ENCODE measurements at regions not wholly inside any gene's neighbourhood (a gene's known extent, or its start where the extent isn't known, plus 50 kb on each side); places are given as distances from the start of the nearest gene placed in this dataset.

GRCh38 chr5:166031926-166032325 is 2259.5 kb upstream of the WWC1 start:
- DNase-seq, result no peak

DNA sequence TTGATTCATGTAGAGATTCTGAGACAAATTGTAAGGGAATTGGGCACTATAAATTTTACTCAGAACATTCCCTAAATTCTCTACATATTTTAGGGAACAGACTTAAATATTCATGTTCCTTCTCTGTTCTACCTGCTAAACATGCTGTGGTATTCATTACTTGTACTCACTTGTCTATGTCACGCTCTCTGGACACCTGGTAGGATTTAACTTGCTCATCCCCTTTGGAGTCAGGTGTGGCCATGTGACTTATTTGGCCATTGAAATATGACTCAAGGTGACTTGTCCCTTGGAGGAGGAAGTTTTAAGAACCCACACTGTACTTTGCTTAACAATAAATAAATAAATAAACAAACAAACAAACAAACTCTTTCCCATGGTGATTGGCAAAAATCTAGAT is 2258.8 kb upstream of the WWC1 start:
- no peak for DNase-seq

GRCh38 chr5:166045961-166046360 is 2245.5 kb upstream of the WWC1 start:
- DNase-seq, result no peak

DNA sequence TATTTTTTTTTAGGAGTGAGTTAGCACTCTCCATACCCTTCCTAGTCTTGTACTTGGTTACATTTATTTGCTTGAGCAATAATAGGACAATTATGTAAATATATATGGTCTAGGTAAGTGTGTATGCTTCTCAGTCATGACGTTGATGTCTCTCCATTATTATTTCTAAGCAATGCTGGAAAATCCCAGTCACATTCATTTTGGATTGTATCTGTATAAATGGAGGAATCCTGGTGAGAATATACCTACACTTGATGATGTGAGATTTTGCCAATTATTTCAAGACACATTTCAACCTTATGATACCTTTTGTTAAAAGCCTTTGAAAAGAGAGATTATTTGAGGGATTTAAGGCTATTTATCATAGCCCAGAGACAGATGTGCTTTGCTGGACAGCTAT is 2244.5 kb upstream of the WWC1 start:
- DNase-seq, result no peak

DNA sequence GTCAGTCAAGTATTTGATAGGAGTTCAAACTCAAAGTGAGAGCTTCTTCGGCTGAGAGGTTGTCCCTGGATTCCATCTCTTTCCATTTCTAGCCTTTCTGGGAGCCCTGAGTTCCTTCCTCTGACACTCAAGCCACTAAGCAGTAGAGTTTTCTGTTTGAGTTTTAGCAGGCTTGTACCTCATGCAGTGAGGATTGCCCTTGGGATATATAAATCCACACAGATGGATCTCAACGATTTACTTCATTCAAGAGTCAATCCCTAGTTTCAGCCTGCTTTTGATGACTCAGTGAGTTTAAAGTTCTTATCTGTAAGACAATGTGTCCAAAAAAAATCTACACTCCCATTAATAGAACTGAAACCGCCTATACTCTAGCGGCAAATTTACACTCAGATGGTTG is 2240.9 kb upstream of the WWC1 start:
- DNase-seq, result no peak

- no peak for DNase-seq
These were observed 2232.8 kb upstream of the WWC1 start for GRCh38 chr5:166058660-166059059.

DNA sequence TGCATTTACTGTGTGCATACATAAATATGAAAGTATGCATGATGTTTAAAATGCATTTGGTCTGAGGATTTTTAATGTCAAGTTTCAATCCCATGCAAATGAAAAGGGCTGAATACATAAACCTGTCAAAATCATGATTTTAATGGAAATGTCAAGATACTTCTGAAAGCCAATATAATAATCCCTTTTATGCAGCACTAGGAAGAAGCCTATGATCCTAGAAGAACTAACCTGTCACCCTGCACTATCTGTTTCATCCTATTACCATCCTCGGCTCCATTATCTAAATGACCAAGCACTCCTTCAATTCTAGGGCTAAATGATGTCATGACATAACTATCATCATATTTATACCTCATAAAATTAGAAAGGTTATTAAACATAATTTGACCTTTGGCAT is 2229.4 kb upstream of the WWC1 start:
- no peak for DNase-seq

GRCh38 chr5:166062719-166063118 is 2228.7 kb upstream of the WWC1 start:
- DNase-seq, result no peak

- no peak for DNase-seq
These were observed 2228.2 kb upstream of the WWC1 start for GRCh38 chr5:166063261-166063660.

DNA sequence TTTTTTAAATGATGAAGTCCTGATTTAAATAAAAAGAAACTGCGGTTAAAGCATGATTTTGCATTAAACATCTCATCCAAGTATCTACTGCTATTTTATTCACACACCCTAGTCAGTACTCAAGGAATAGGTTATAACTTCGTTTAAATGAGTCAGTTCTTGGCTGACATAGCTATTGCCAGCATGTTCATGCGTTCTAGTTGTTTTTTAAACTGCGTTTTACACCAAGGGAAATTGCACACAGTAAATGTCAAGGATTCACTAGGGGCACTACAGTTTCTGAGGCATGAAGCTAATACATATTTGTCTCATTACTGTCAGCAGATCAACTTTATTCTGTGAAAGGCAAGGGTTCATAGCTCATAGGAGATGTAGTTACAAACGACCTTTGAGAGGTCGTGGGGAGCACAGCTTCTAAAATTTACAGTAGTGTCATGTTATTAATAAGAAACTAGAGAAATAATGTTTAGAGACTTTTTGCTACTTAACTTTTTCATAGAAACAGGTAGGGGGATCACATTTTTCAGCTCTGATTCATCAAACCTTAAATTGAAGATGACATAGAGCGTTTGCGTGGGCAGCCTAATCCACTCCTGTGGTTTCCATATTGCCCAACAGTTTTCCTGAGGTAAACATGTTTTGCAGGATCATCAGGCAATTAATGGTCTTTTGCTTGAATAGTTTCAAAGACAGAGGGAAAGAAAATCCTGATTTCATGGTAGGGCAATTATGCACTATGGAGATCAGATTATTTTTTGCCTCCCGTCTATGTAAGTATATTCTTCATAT is 2222.7 kb upstream of the WWC1 start:
- DNase-seq, result no peak

DNA sequence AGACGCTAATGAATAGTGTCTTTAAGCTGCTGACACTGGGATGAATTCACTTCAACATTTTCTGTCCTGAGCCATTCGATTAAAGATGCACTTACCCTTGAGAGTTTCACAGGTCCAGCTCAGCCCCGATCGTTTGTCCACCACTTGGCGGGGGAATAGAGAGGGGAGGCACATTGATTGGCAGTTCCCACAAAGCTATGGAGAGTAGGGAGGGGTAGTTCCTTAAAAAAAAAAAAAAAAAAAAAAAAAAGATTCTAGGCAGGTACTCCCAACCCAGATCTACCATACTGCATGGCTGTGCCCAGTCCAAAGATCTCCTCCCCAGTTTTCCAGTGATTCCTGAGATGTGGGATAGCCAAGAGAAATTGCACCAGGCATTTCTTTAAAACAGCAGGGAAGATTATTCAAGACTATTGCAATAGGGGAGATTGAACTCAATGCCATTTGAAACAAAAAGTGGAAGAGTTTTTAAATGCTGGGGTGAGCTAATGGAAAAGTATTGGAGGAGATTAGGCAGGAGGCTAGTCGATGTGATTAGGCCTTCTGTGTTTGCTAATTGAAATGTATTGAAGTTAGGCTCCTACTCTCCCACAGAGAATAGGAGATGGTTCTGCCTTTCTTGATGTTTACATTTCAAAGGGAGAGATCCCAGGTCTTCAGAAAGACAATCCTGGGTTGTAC is 2217.4 kb upstream of the WWC1 start:
- DNase-seq, result no peak

- no peak for DNase-seq
These were observed 2216.6 kb upstream of the WWC1 start for GRCh38 chr5:166074582-166075481.

- no peak for DNase-seq
These were observed 2208.1 kb upstream of the WWC1 start for GRCh38 chr5:166083183-166083959.

- no peak for DNase-seq
These were observed 2204.9 kb upstream of the WWC1 start for GRCh38 chr5:166086568-166086967.

DNA sequence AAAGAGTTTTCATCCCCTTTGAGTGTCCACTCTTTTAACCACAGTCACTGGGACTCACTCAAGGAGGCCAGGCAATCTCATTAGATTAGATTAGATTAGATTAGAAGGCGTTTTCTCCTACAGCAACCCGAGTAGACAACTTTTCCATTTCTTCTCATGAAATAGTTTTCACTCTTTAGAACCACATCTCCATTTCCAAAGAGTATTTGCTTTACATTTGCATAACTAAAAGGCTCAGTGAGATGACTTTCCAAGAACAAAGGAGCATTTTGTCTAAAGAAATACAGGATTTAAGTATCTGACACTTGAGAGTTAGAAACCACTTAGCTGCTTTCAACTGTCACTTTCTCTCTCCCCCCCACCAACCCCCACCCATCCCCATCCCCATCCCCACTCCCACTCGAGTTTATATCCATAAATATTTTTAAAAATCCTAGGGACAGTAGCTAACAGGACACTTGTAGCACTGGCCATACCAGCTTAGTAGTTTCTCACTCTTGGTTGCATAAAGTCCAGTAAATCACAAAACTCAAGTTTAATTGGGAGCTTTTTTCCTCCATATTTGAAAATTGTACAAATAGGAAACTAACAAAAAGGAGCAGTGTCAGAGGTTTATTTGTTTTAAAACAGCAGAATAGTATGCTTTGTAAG is 2202.9 kb upstream of the WWC1 start:
- no peak for DNase-seq

GRCh38 chr5:166091931-166092330 is 2199.5 kb upstream of the WWC1 start:
- DNase-seq, result no peak

- no peak for DNase-seq
These were observed 2198.1 kb upstream of the WWC1 start for GRCh38 chr5:166093312-166093711.

DNA sequence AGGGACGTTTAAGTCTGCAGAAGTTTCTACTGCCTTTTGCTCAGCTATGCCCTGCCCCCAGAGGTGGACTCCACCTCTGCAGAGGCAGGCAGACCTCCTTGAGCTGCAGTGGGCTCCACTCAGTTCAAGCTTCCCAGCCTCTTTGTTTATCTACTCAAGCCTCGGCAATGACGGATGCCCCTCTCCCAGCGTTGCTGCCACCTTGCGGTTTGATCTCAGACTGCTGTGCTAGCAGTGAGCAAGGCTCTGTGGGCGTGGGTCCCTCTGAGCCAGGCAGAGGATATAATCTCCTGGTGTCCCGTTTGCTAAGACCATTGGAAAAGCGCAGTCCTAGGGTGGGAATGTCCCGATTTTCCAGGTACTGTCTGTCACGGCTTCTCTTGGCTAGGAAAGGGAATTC is 2188.5 kb upstream of the WWC1 start:
- DNase-seq, result no peak

DNA sequence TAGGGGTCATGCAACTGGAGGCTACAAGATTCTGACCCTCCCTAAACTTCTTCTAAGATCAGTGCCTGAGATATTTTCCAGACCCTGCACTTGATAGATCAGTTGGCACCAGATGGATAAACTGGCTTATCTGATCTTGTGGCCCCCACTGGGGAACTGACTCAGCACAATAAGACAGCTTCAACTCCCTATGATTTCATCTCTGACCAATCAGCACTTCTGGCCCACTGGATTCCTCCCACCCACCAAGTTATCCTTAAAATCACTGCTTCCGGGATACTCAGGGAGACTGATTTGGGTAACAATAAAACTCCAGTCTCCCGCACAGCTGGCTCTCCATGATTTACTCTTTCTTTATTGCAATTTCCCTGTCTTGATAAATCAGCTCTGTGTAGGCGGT is 2180.4 kb upstream of the WWC1 start:
- no peak for DNase-seq

DNA sequence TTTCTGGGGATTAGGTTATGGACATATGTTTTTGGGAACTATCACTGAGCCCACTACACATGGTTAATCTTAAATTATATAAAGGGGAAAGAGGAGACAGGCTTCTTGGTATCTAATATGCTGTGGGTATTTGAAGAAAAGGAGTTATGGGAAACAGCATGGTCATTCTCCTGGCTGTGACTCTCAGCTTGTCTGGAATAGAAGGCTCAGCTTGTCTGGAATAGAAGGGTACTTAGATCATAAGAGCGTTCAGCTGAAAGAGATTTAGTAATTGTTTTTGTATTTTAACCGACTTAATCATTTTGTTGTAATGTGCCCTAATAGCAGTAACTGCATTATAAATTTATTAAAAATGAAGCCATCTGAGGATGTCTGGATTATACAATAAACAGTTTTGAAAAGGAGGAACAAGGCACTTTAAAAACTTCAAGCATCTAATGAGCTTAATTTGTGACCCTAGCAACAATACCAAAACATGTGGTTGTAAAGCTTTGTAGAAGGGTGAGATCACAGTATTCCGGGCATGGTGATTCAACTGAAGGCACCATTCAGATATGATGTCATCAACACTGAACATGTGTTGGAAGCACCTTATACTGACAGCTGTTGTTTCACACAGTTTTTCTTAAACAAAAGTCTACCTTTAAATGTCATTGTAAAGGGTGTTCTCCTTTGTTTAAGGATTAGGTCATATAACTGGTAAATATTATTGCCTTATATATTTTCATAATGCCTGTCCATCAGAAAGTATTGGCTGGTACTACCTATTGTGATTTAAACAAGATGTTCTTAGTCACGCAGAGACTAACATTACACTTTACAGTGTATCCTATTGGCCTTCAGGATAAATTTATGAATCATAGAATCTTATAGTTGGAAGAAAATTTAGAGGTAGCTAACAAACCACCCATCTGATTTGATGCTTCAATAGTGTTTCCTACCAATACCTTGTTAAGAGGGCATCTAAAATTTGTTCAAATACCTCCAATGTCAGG is 2174.1 kb upstream of the WWC1 start:
- DNase-seq, result peak; percentile 5

DNA sequence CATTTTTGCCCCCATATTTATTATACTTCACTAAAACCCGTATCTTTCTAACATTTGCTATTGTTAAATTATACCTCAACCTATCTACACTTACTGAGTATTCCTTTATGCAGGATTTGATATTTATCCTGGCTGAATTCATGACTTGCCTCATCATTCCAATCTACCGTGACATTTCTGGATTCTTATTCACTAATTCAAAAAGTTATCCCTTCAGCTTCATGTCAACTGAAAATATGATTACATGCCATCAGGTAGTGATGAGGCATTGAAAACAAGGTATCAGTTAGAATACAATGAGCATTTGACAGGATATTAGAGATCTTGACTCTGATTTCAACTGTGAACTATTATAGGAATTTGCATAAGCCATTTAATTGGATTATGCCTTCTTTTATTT is 2171.9 kb upstream of the WWC1 start:
- no peak for DNase-seq

All from fibroblast of skin of abdomen (primary cell).